LNCAP (cell line): ENCODE measurements at regions not wholly inside any gene's neighbourhood (a gene's known extent, or its start where the extent isn't known, plus 50 kb on each side); places are given as distances from the start of the nearest gene placed in this dataset.

Experiments
- TF ChIP-seq, protein P1 (sequence below): fragments of 450-650 bp; IDR thresholded peaks from 2 replicates; pipeline ENCODE4 v1.5.1; 2017; ENCODE audit warnings: mild to moderate bottlenecking

- TF ChIP-seq, protein P1, sequence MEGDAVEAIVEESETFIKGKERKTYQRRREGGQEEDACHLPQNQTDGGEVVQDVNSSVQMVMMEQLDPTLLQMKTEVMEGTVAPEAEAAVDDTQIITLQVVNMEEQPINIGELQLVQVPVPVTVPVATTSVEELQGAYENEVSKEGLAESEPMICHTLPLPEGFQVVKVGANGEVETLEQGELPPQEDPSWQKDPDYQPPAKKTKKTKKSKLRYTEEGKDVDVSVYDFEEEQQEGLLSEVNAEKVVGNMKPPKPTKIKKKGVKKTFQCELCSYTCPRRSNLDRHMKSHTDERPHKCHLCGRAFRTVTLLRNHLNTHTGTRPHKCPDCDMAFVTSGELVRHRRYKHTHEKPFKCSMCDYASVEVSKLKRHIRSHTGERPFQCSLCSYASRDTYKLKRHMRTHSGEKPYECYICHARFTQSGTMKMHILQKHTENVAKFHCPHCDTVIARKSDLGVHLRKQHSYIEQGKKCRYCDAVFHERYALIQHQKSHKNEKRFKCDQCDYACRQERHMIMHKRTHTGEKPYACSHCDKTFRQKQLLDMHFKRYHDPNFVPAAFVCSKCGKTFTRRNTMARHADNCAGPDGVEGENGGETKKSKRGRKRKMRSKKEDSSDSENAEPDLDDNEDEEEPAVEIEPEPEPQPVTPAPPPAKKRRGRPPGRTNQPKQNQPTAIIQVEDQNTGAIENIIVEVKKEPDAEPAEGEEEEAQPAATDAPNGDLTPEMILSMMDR = no peak
These were observed 344.3 kb downstream of the EIPR1 start for GRCh38 chr2:3033315-3033714.

GRCh38 chr2:3025984-3026383 lies 351.6 kb downstream of the EIPR1 start:
- TF ChIP-seq, protein P1 = no peak

GRCh38 chr2:3025261-3025660 lies 352.4 kb downstream of the EIPR1 start:
- TF ChIP-seq, protein P1 = no peak

DNA sequence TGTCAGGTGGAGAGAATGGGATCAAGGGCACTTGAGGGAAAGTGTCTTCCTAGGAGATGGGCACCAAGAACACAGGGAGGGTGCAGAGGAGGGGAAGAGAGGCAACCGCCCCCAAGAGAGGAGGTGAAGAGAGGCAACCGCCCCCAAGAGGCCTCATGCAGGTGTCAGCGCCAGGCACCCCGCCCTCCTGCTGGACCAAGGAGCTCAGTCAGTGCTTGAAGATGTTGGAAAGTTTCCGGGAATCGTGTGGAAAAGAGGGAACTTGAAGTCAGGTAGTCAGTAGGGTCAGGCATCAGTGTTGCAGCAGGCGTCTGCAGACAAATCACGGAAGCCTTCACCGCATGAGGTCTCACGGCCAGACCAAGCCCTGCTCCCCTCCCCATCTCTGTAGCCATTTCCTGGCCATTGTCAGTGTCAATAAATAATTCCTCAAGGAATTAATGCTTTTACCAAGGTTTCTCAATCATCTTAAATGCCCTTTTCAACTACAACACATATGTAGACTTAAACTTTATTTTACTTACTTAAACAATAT lies 353.1 kb downstream of the EIPR1 start:
- TF ChIP-seq, protein P1 = no peak

DNA sequence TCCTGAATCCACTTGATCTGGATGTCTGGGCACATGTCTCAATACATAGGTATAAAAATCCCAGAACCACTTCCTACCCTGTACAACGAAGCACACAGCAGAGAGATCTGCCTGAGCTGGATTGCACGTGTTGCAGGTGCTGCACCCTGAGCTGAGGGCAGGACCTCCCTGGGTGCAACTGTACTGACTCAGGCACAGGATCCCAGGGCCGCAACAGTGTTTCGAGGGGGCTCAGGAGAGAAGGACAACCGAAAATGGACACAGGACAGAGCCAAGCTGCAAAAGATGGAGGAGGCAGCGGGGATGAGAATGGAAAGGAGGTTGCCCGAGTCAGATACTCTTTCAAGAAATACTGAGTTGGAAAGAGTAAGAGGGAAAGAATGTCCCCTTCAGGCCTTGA lies 354.1 kb downstream of the EIPR1 start:
- TF ChIP-seq, protein P1 = no peak

- TF ChIP-seq, protein P1 = no peak
These were observed 354.7 kb downstream of the EIPR1 start for GRCh38 chr2:3022841-3023372.

- TF ChIP-seq, protein P1 = no peak
These were observed 355.9 kb downstream of the EIPR1 start for GRCh38 chr2:3021720-3022119.

- TF ChIP-seq, protein P1 = no peak
These were observed 367.6 kb downstream of the EIPR1 start for GRCh38 chr2:3010001-3010400.
